ENCODE measurements at regions not wholly inside any gene's neighbourhood (a gene's known extent, or its start where the extent isn't known, plus 50 kb on each side); places are given as distances from the start of the nearest gene placed in this dataset.

DNA sequence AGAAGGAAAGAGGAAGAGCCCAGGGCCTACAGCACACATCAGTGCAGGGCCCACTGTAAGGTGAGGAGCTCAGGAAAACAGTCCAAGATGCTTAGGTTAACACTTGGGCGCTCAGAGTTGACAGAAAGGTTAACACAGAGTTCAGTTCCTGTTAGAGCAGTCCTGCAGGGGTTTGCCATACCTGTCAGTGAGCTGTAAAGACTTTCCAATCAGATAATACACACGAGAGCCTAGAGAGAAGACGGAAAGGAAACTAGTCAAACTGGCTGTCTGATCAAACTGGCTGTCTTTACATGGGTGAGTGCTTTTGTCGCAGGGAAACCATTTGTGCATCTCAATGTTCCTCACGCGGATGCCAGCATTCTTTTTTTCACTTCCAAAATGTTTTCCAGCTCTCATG is 61.4 kb upstream of the ARHGEF26 start:
- Histone ChIP-seq H3K4me1 (no peaks in the 10 kb centered on the region), H3K36me3 (ENCODE audit: low read depth, missing control alignments) (no peaks in the 10 kb centered on the region), H3K27me3 (no peaks in the 10 kb centered on the region), H3K4me3 (no peak overlapping the region), H3K9me3 (no peaks in the 10 kb centered on the region), H3K27ac (no peak overlapping the region)
- TF ChIP-seq POLR2A (IDR thresholded peaks at IDR 0.05) = no peak
- TF ChIP-seq, protein P1, sequence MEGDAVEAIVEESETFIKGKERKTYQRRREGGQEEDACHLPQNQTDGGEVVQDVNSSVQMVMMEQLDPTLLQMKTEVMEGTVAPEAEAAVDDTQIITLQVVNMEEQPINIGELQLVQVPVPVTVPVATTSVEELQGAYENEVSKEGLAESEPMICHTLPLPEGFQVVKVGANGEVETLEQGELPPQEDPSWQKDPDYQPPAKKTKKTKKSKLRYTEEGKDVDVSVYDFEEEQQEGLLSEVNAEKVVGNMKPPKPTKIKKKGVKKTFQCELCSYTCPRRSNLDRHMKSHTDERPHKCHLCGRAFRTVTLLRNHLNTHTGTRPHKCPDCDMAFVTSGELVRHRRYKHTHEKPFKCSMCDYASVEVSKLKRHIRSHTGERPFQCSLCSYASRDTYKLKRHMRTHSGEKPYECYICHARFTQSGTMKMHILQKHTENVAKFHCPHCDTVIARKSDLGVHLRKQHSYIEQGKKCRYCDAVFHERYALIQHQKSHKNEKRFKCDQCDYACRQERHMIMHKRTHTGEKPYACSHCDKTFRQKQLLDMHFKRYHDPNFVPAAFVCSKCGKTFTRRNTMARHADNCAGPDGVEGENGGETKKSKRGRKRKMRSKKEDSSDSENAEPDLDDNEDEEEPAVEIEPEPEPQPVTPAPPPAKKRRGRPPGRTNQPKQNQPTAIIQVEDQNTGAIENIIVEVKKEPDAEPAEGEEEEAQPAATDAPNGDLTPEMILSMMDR (IDR thresholded peaks at IDR 0.05) = no peak
- DNase-seq = no peak
- WGBS, 2 donors = 63 to 74% methylated on average over 6 of the region's 6 CpGs
- intact Hi-C loops (cut with DNase I; ENCODE audit: low total_unique reads) = no loop called here

DNA sequence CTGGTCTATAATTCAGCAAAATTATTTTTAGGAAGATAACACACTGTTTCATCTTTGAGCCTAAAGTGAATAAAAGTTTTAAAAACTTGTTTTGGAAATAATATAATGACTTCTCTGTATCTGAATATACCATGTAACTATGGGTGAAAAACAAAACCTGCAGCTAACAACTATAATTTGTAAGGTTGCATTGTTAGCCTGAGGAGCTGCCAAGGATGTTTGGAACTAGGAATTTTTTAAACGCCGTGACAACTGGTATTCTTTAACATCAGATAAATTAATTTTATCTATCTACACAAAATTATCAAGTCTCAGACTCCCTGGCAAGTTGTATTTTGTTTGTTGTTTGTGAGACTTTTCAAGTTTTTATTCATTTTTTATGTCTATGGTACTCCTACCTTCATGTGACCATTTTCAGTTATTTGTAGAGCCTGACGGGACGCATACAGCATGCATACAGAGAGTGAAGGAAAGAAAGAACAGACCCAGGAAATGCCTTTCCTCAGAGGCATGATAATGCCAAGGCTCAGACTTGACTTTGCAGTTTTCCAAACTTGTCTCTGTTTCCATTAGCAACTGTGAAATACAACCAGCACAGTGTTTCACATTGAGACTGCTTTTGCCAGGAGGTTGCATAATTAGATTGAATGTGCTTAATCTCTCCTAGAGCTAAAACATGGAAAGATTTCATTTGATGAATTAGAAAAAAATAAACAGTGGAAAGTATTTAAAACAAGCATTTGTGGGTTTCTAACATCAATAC is 60.8 kb upstream of the ARHGEF26 start:
- intact Hi-C loops (cut with DNase I; ENCODE audit: low total_unique reads) = no loop called here

DNA sequence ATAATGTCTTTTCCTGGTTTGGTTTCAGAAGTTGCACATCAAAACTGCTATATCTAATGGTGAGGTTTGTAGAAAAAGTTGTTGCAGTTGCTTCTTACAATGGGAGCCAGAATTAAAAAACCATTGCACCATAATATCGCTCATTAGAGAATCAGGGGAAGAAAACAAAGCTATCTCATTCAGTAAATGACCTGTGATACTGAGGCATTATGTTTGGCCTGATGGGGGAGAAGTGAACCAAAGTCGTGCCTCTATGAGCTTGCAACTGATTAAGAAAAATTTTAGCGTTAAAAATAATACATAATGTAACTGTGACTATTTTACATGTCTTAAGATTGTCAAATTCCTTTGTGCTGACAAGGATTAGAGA is 60.2 kb upstream of the ARHGEF26 start:
- Histone ChIP-seq H3K4me1 (no peaks in the 10 kb centered on the region), H3K4me3 (no peak overlapping the region), H3K27ac (no peak overlapping the region), H3K27me3 (no peaks in the 10 kb centered on the region), H3K9me3 (no peaks in the 10 kb centered on the region), H3K36me3 (ENCODE audit: low read depth, missing control alignments) (no peaks in the 10 kb centered on the region)
- intact Hi-C loops (cut with DNase I; ENCODE audit: low total_unique reads) = no loop called here
- no peak for DNase-seq
- TF ChIP-seq, protein P1 (IDR thresholded peaks at IDR 0.05) = no peak
- TF ChIP-seq POLR2A (IDR thresholded peaks at IDR 0.05) = no peak
- WGBS, 2 donors = 41 to 59% methylated on average over 3 of the region's 3 CpGs

More for the DNA sequence above, 60.8 kb upstream of the ARHGEF26 start:
- Histone ChIP-seq H3K36me3 (ENCODE audit: low read depth, missing control alignments) (no peaks in the 10 kb centered on the region), H3K9me3 (no peaks in the 10 kb centered on the region), H3K4me1 (no peaks in the 10 kb centered on the region), H3K27me3 (no peaks in the 10 kb centered on the region), H3K27ac (no peak overlapping the region), H3K4me3 (no peak overlapping the region)
- TF ChIP-seq, protein P1 (IDR thresholded peaks at IDR 0.05) = no peak
- WGBS, 2 donors = 57 to 61% methylated on average over 4 of the region's 4 CpGs
- DNase-seq = no peak

DNA sequence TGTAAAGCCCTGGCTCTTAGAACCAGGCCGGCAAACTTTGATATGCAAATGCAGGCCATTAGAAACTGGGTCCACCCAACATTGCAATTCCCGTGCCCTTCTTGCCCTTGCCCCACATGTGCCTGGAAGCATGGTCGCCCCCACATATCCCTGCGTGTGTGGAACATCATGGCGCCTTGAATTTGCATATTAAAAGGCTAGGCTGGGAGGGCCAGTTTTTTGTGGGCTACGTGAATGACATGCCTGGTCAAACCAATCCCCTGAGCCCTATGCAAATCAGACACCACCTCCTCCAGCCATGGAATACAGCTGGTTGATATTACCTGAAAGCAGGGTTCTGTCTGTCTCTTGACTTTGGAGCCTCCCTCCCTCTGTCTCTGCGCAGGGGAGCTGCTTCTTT is 58.7 kb upstream of the ARHGEF26 start:
- WGBS, 2 donors = 72 to 81% methylated on average over 7 of the region's 7 CpGs
- H3K9me3 ChIP-seq = no peaks in the 10 kb centered on the region
- intact Hi-C loops (cut with DNase I; ENCODE audit: low total_unique reads) = no loop called here
- TF ChIP-seq POLR2A (IDR thresholded peaks at IDR 0.05) = no peak
- no peaks in the 10 kb centered on the region for H3K4me1 ChIP-seq
- H3K27ac ChIP-seq = no peak overlapping the region
- H3K36me3 ChIP-seq (ENCODE audit: low read depth, missing control alignments) = no peaks in the 10 kb centered on the region
- no peak overlapping the region for H3K4me3 ChIP-seq
- no peak for DNase-seq
- no peaks in the 10 kb centered on the region for H3K27me3 ChIP-seq

DNA sequence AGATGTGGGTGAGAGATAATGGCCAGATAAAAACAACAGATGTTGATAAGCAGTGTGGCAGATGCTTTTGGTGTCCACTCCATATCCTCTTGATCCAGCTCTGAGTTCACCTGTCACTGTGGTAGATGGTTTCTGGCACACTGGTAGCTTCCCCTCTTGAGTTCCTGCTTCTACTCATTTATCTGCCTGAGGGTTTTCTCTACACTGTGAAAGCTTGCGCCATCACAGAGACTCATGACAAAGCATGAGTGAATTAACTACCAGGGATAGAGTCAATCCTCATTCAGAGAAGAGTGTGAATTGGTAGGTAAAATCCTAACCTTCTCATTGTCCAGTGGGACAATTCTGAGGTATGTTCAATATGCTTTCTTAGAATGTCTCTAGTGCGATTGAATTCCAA is 50.0 kb upstream of the ARHGEF26 start:
- intact Hi-C loops (cut with DNase I; ENCODE audit: low total_unique reads) = no loop called here

More for the DNA sequence above, 50.0 kb upstream of the ARHGEF26 start:
- 93 to 94% methylated on average over 2 of the region's 2 CpGs for WGBS, 2 donors
- TF ChIP-seq, protein P1 (IDR thresholded peaks at IDR 0.05) = no peak
- no peak for TF ChIP-seq POLR2A (IDR thresholded peaks at IDR 0.05)
- Histone ChIP-seq H3K27ac (no peak overlapping the region), H3K9me3 (no peaks in the 10 kb centered on the region), H3K4me3 (no peak overlapping the region), H3K4me1 (no peaks in the 10 kb centered on the region), H3K36me3 (ENCODE audit: low read depth, missing control alignments) (no peaks in the 10 kb centered on the region), H3K27me3 (no peaks in the 10 kb centered on the region)
- no peak for DNase-seq

Small RNA genes lying in the stretch of these regions (small RNA-seq; reads per million reads assigned to genes)
- 0 reads per million in 2 donors for gene RF00019
- 0 reads per million in 2 donors for gene RF00096
- 0 reads per million in 2 donors for gene RNU6-901P

All from testis (tissue), 2 donors.